ENCODE measurements at regions not wholly inside any gene's neighbourhood (a gene's known extent, or its start where the extent isn't known, plus 50 kb on each side); places are given as distances from the start of the nearest gene placed in this dataset.
"Not testable (repeated sequence)": the region's sequence is repeated elsewhere in the genome, so short reads cannot be mapped to it uniquely, and the experiment has no call there.

- WGBS (ENCODE audit: insufficient coverage) = no CpG with 5 or more reads among the region's 3 CpGs
- H3K27me3 ChIP-seq (replicated peaks in 2 of 5; ENCODE audit: control insufficient read depth in 4 of 5, insufficient read depth in 5 of 5, low read length in 4 of 5); H3K4me3 ChIP-seq (ENCODE audit: control insufficient read depth in 1 of 7, extremely low read depth in 1 of 7, insufficient read depth in 4 of 7, low read depth in 2 of 7, low read length in 6 of 7); CTCF ChIA-PET; H3K36me3 ChIP-seq (ENCODE audit: control insufficient read depth in 4 of 4, insufficient read depth in 4 of 4, low read length in 3 of 4); H3K4me1 ChIP-seq (ENCODE audit: control extremely low read depth in 1 of 4, control insufficient read depth in 4 of 4, insufficient read depth in 4 of 4, low read length in 3 of 4); H3K9me3 ChIP-seq (ENCODE audit: control extremely low read depth in 1 of 5, control insufficient read depth in 4 of 5, insufficient read depth in 2 of 5, low read depth in 1 of 5, low read length in 4 of 5); H3K27ac ChIP-seq (ENCODE audit: insufficient read depth in 1 of 2, low read depth in 1 of 2, low read length in 2 of 2, poor library complexity in 1 of 2, severe bottlenecking in 2 of 2); POLR2A ChIA-PET; DNase-seq: not testable (repeated sequence)
Observed at GRCh38 chr1:178589042-178589441, 76.1 kb downstream of the TEX35 start.

GRCh38 chr1:178591811-178592210 is 78.9 kb downstream of the TEX35 start:
- H3K4me3 ChIP-seq (ENCODE audit: control insufficient read depth in 1 of 7, extremely low read depth in 1 of 7, insufficient read depth in 4 of 7, low read depth in 2 of 7, low read length in 6 of 7); H3K9me3 ChIP-seq (ENCODE audit: control extremely low read depth in 1 of 5, control insufficient read depth in 4 of 5, insufficient read depth in 2 of 5, low read depth in 1 of 5, low read length in 4 of 5); H3K4me1 ChIP-seq (ENCODE audit: control extremely low read depth in 1 of 4, control insufficient read depth in 4 of 4, insufficient read depth in 4 of 4, low read length in 3 of 4); H3K27me3 ChIP-seq (replicated peaks in 2 of 5; ENCODE audit: control insufficient read depth in 4 of 5, insufficient read depth in 5 of 5, low read length in 4 of 5); DNase-seq; H3K27ac ChIP-seq (ENCODE audit: insufficient read depth in 1 of 2, low read depth in 1 of 2, low read length in 2 of 2, poor library complexity in 1 of 2, severe bottlenecking in 2 of 2); POLR2A ChIA-PET; CTCF ChIA-PET; H3K36me3 ChIP-seq (ENCODE audit: control insufficient read depth in 4 of 4, insufficient read depth in 4 of 4, low read length in 3 of 4): not testable (repeated sequence)
- WGBS (ENCODE audit: insufficient coverage) = no CpG with 5 or more reads among the region's 1 CpG

- H3K27me3 ChIP-seq (replicated peaks in 2 of 5; ENCODE audit: control insufficient read depth in 4 of 5, insufficient read depth in 5 of 5, low read length in 4 of 5) = no peaks in the 10 kb centered on the region
- H3K4me3 ChIP-seq (ENCODE audit: control insufficient read depth in 1 of 7, extremely low read depth in 1 of 7, insufficient read depth in 4 of 7, low read depth in 2 of 7, low read length in 6 of 7) = no peak overlapping the region
- ChIA-PET POLR2A (no interaction called here), CTCF (no interaction called here)
- no peaks in the 10 kb centered on the region for H3K4me1 ChIP-seq (ENCODE audit: control extremely low read depth in 1 of 4, control insufficient read depth in 4 of 4, insufficient read depth in 4 of 4, low read length in 3 of 4)
- DNase-seq = no peak
- H3K9me3 ChIP-seq (ENCODE audit: control extremely low read depth in 1 of 5, control insufficient read depth in 4 of 5, insufficient read depth in 2 of 5, low read depth in 1 of 5, low read length in 4 of 5) = peaks cover 0 to 6% (median 2%) of the 10 kb centered on the region in 5 experiments
- no peaks in the 10 kb centered on the region for H3K36me3 ChIP-seq (ENCODE audit: control insufficient read depth in 4 of 4, insufficient read depth in 4 of 4, low read length in 3 of 4)
- H3K27ac ChIP-seq (ENCODE audit: insufficient read depth in 1 of 2, low read depth in 1 of 2, low read length in 2 of 2, poor library complexity in 1 of 2, severe bottlenecking in 2 of 2) = no peak overlapping the region
Observed at GRCh38 chr1:178593515-178593914, 80.6 kb downstream of the TEX35 start.

- CTCF ChIA-PET = no interaction called here
- Histone ChIP-seq H3K36me3 (ENCODE audit: control insufficient read depth in 4 of 4, insufficient read depth in 4 of 4, low read length in 3 of 4) (no peaks in the 10 kb centered on the region), H3K9me3 (ENCODE audit: control extremely low read depth in 1 of 5, control insufficient read depth in 4 of 5, insufficient read depth in 2 of 5, low read depth in 1 of 5, low read length in 4 of 5) (peaks cover 0 to 6% (median 2%) of the 10 kb centered on the region in 5 experiments), H3K27ac (ENCODE audit: insufficient read depth in 1 of 2, low read depth in 1 of 2, low read length in 2 of 2, poor library complexity in 1 of 2, severe bottlenecking in 2 of 2) (no peak overlapping the region), H3K4me3 (ENCODE audit: control insufficient read depth in 1 of 7, extremely low read depth in 1 of 7, insufficient read depth in 4 of 7, low read depth in 2 of 7, low read length in 6 of 7) (no peak overlapping the region), H3K27me3 (replicated peaks in 2 of 5; ENCODE audit: control insufficient read depth in 4 of 5, insufficient read depth in 5 of 5, low read length in 4 of 5) (no peaks in the 10 kb centered on the region), H3K4me1 (ENCODE audit: control extremely low read depth in 1 of 4, control insufficient read depth in 4 of 4, insufficient read depth in 4 of 4, low read length in 3 of 4) (no peaks in the 10 kb centered on the region)
- POLR2A ChIA-PET = no interaction called here
- 93% methylated on average over 4 of the region's 5 CpGs for whole genome bisulfite sequencing (ENCODE audit: insufficient coverage)
- no peak for DNase-seq
Observed at GRCh38 chr1:178594133-178594532, 81.2 kb downstream of the TEX35 start.

- no peak for DNase-seq
- CTCF ChIA-PET = no interaction called here
- peaks cover 0 to 3% (median 0%) of the 10 kb centered on the region in 4 experiments for H3K4me1 ChIP-seq (ENCODE audit: control extremely low read depth in 1 of 4, control insufficient read depth in 4 of 4, insufficient read depth in 4 of 4, low read length in 3 of 4)
- POLR2A ChIA-PET = no interaction called here
- H3K4me3 ChIP-seq (ENCODE audit: control insufficient read depth in 1 of 7, extremely low read depth in 1 of 7, insufficient read depth in 4 of 7, low read depth in 2 of 7, low read length in 6 of 7) = no peak overlapping the region
- 100% methylated on average over 5 of the region's 6 CpGs for WGBS (ENCODE audit: insufficient coverage)
- H3K36me3 ChIP-seq (ENCODE audit: control insufficient read depth in 4 of 4, insufficient read depth in 4 of 4, low read length in 3 of 4) = no peaks in the 10 kb centered on the region
- no peak overlapping the region for H3K27ac ChIP-seq (ENCODE audit: insufficient read depth in 1 of 2, low read depth in 1 of 2, low read length in 2 of 2, poor library complexity in 1 of 2, severe bottlenecking in 2 of 2)
- no peaks in the 10 kb centered on the region for H3K27me3 ChIP-seq (replicated peaks in 2 of 5; ENCODE audit: control insufficient read depth in 4 of 5, insufficient read depth in 5 of 5, low read length in 4 of 5)
- H3K9me3 ChIP-seq (ENCODE audit: control extremely low read depth in 1 of 5, control insufficient read depth in 4 of 5, insufficient read depth in 2 of 5, low read depth in 1 of 5, low read length in 4 of 5) = peaks cover 0 to 6% (median 2%) of the 10 kb centered on the region in 5 experiments
Observed at GRCh38 chr1:178595491-178595890, 82.6 kb downstream of the TEX35 start.

- no peak overlapping the region for H3K4me3 ChIP-seq (ENCODE audit: control insufficient read depth in 1 of 7, extremely low read depth in 1 of 7, insufficient read depth in 4 of 7, low read depth in 2 of 7, low read length in 6 of 7)
- no peaks in the 10 kb centered on the region for H3K9me3 ChIP-seq (ENCODE audit: control extremely low read depth in 1 of 5, control insufficient read depth in 4 of 5, insufficient read depth in 2 of 5, low read depth in 1 of 5, low read length in 4 of 5)
- H3K27ac ChIP-seq (ENCODE audit: insufficient read depth in 1 of 2, low read depth in 1 of 2, low read length in 2 of 2, poor library complexity in 1 of 2, severe bottlenecking in 2 of 2) = no peak overlapping the region
- H3K27me3 ChIP-seq (replicated peaks in 2 of 5; ENCODE audit: control insufficient read depth in 4 of 5, insufficient read depth in 5 of 5, low read length in 4 of 5) = no peaks in the 10 kb centered on the region
- WGBS (ENCODE audit: insufficient coverage) = 86% methylated on average over 3 of the region's 4 CpGs
- peaks cover 0 to 3% (median 0%) of the 10 kb centered on the region in 4 experiments for H3K4me1 ChIP-seq (ENCODE audit: control extremely low read depth in 1 of 4, control insufficient read depth in 4 of 4, insufficient read depth in 4 of 4, low read length in 3 of 4)
- DNase-seq = no peak
- CTCF ChIA-PET = interaction anchor here (1.6 kb wide), 1 partner anchor 23 kb away, joined by 3 read pairs; no protein-coding TSS in a partner anchor
- no peaks in the 10 kb centered on the region for H3K36me3 ChIP-seq (ENCODE audit: control insufficient read depth in 4 of 4, insufficient read depth in 4 of 4, low read length in 3 of 4)
- POLR2A ChIA-PET = no interaction called here
Observed at GRCh38 chr1:178599087-178599486, 86.2 kb downstream of the TEX35 start.

GRCh38 chr1:178599745-178600144 is 86.8 kb downstream of the TEX35 start:
- Histone ChIP-seq H3K9me3 (ENCODE audit: control extremely low read depth in 1 of 5, control insufficient read depth in 4 of 5, insufficient read depth in 2 of 5, low read depth in 1 of 5, low read length in 4 of 5) (no peaks in the 10 kb centered on the region), H3K36me3 (ENCODE audit: control insufficient read depth in 4 of 4, insufficient read depth in 4 of 4, low read length in 3 of 4) (no peaks in the 10 kb centered on the region), H3K27me3 (replicated peaks in 2 of 5; ENCODE audit: control insufficient read depth in 4 of 5, insufficient read depth in 5 of 5, low read length in 4 of 5) (no peaks in the 10 kb centered on the region), H3K4me1 (ENCODE audit: control extremely low read depth in 1 of 4, control insufficient read depth in 4 of 4, insufficient read depth in 4 of 4, low read length in 3 of 4) (peaks cover 0 to 3% (median 0%) of the 10 kb centered on the region in 4 experiments), H3K4me3 (ENCODE audit: control insufficient read depth in 1 of 7, extremely low read depth in 1 of 7, insufficient read depth in 4 of 7, low read depth in 2 of 7, low read length in 6 of 7) (no peak overlapping the region), H3K27ac (ENCODE audit: insufficient read depth in 1 of 2, low read depth in 1 of 2, low read length in 2 of 2, poor library complexity in 1 of 2, severe bottlenecking in 2 of 2) (no peak overlapping the region)
- POLR2A ChIA-PET = no interaction called here
- WGBS (ENCODE audit: insufficient coverage) = no CpG with 5 or more reads among the region's 1 CpG
- peak in 1 of 3 donors; percentile 9 for DNase-seq
- CTCF ChIA-PET = no interaction called here
